Right lobe of liver (tissue), 6 donors: ENCODE measurements at regions not wholly inside any gene's neighbourhood (a gene's known extent, or its start where the extent isn't known, plus 50 kb on each side); places are given as distances from the start of the nearest gene placed in this dataset.

Experiments used
- ATAC-seq, 4 donors: fragments of 200-7000 bp; cut with Tn5 transposase; one replicate each; pipeline ENCODE4 v1.9.1; 2020; ENCODE audit warnings: mild to moderate bottlenecking in 4 of 4, moderate library complexity in 4 of 4
- DNase-seq, 3 donors: peaks; one replicate each; pipeline ENCODE4 v3.0.0-alpha.2; 2020
- H3K27ac ChIP-seq, 3 donors: fragments of 200-600 bp; one replicate each; pipeline ENCODE4 v1.8.0; 2022
- H3K27me3 ChIP-seq, 2 donors: fragments of 200-600 bp; one replicate each; pipeline ENCODE4 v1.8.0; 2022
- H3K36me3 ChIP-seq, 4 donors: fragments of 200-600 bp; sonication (generic) in 1 of 4; one replicate each; pipeline versions ENCODE4 v1.5.1 to v1.8.0; 2017 to 2022; ENCODE audit warnings: control low read depth in 1 of 4
- H3K4me1 ChIP-seq, 4 donors: fragments of 200-600 bp; sonication (generic) in 1 of 4; one replicate each; pipeline versions ENCODE4 v1.5.1 to v1.8.0; 2017 to 2022; ENCODE audit warnings: control low read depth in 1 of 4
- H3K4me3 ChIP-seq, 3 donors: fragments of 200-600 bp; one replicate each; pipeline ENCODE4 v1.8.0; 2022
- H3K9me3 ChIP-seq, 4 donors: fragments of 200-600 bp; sonication (generic) in 1 of 4; one replicate each; pipeline versions ENCODE4 v1.5.1 to v1.8.0; 2017 to 2022; ENCODE audit warnings: control low read depth in 1 of 4
- POLR2A ChIP-seq: fragments of 450-650 bp; IDR thresholded peaks from one replicate; pipeline ENCODE4 v1.6.1; 2017; ENCODE audit warnings: antibody characterized with exemption, mild to moderate bottlenecking
- WGBS: methylation state at CpG from one replicate; pipeline ENCODE4 v1.1.6; 2018; ENCODE audit warnings: low coverage, low lambda C conversion rate; ENCODE audit not compliant: insufficient coverage; ENCODE audit errors: missing lambda C conversion rate; 5-methylcytosine and 5-hydroxymethylcytosine counted together
- intact Hi-C, 2 donors: fragments of 100-400 bp; cut with DNase I; formaldehyde crosslinking; loops; one replicate each; pipeline versions ENCODE4 v1.11.2 to v1.14.1; 2022
- TF ChIP-seq, protein P1 (sequence below), 4 donors: fragments of 200-600 bp in 3 of 4; fragments of 450-650 bp in 1 of 4; IDR thresholded peaks; one replicate each; pipeline versions ENCODE4 v1.5.1 to v1.8.0; 2016 to 2022; ENCODE audit warnings: antibody characterized with exemption in 4 of 4, mild to moderate bottlenecking in 2 of 4
- donor health status: DM: no; HTN: yes; CAD: no.
- donor health status: DM: no; HTN: no; CAD: no.
- donor health status: DM: no; HTN: no; CAD: no.
- donor health status: DM: no; HTN: yes; CAD: no.
- donor health status: DM: no; HTN: yes; CAD: no.

DNA sequence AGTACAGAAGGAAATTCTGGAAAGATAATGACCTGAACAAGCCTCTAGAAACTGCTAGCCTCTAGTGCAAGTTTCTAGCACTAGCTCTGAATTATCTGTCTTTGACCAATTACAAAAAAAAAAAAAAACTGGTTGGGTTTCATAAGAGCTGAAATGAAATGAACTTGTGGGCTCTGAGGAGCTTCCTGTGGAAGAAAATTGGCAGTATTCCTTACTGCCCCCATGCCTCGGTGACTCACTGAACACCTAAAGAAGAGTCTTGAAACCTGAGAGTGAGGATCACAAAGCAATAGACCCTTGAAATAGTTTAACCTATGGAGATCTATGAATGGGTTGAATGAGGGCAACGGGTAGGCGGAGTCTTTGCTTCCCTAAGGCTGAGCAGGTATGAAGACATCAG lies 263.6 kb upstream of the RASA1 start:
- H3K27me3 ChIP-seq: no peaks in the 10 kb centered on the region
- H3K27ac ChIP-seq: no peak overlapping the region
- H3K4me1 ChIP-seq: no peaks in the 10 kb centered on the region
- ATAC-seq: no peak
- H3K9me3 ChIP-seq: peaks cover 0 to 2% (median 0%) of the 10 kb centered on the region in 4 donors
- TF ChIP-seq, protein P1, sequence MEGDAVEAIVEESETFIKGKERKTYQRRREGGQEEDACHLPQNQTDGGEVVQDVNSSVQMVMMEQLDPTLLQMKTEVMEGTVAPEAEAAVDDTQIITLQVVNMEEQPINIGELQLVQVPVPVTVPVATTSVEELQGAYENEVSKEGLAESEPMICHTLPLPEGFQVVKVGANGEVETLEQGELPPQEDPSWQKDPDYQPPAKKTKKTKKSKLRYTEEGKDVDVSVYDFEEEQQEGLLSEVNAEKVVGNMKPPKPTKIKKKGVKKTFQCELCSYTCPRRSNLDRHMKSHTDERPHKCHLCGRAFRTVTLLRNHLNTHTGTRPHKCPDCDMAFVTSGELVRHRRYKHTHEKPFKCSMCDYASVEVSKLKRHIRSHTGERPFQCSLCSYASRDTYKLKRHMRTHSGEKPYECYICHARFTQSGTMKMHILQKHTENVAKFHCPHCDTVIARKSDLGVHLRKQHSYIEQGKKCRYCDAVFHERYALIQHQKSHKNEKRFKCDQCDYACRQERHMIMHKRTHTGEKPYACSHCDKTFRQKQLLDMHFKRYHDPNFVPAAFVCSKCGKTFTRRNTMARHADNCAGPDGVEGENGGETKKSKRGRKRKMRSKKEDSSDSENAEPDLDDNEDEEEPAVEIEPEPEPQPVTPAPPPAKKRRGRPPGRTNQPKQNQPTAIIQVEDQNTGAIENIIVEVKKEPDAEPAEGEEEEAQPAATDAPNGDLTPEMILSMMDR (IDR thresholded peaks at IDR 0.05): no peak
- no peak overlapping the region for H3K4me3 ChIP-seq
- H3K36me3 ChIP-seq: no peaks in the 10 kb centered on the region
- intact Hi-C loops: no loop called here
- WGBS: 69% methylated on average over 3 of the region's 3 CpGs
- no peak for DNase-seq

DNA sequence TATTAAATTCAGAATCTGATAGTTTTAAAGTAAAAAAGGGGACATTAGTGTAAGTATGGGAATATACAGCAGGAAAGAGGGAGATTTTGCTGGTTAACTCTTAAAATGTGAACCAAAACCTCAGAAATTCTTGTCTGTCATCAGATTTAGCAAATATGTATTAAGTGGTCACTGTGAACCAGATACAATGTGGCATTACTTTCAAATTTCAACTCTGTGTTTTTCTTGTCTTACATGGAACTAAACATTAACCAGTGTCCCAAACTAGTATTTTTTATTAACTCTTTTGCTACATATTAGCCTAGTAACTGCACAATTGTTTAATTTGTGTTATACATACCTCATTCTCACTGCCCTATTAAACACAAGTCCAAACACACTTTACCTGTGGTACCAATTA lies 259.9 kb upstream of the RASA1 start:
- ATAC-seq: no peak
- Histone ChIP-seq H3K4me3 (no peak overlapping the region), H3K9me3 (peaks cover 0 to 3% (median 0%) of the 10 kb centered on the region in 4 donors), H3K27me3 (no peaks in the 10 kb centered on the region), H3K36me3 (no peaks in the 10 kb centered on the region), H3K4me1 (no peaks in the 10 kb centered on the region), H3K27ac (no peak overlapping the region)
- intact Hi-C loops: no loop called here
- no peak for DNase-seq
- TF ChIP-seq, protein P1 (IDR thresholded peaks at IDR 0.05): no peak
- no peak for TF ChIP-seq POLR2A

DNA sequence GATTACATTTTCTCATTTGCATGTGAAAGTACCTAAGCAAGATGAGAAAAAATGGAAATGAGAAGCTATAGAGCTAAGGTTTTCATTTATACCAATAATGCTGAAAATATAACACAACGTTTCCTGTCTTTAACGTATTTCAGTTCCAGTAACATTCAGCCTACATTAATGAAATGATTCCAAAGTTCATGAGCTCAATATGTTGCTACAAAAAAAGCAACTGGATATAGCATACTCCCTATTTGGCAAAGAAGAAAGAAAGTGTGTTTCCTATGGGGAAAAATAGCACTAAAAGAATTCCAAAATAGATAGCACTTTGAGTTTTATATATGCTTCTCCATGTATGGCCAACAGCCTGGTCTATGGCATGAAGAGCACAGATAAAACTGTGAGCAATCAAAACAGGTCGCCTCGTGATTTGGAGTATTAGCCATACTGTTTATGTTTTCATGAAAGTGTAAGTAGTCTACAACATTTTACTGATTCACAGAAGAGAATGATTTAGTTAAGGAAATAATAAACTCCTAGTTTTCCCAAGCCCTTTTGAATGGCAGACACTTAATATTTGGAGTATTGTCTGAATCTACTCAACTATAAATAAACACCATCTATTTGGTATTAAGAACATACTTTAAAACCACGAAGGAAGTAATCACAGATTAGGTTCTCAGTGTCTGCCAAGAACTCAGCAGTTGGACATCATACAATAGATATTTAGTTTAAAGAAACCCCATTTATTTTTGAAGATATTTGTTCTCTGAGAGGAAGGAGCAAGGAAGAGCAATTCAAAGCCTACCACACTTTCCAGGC lies 258.7 kb upstream of the RASA1 start:
- intact Hi-C loops: no loop called here
- 43% methylated on average over 5 of the region's 5 CpGs for WGBS
- no peak overlapping the region for H3K4me3 ChIP-seq

DNA sequence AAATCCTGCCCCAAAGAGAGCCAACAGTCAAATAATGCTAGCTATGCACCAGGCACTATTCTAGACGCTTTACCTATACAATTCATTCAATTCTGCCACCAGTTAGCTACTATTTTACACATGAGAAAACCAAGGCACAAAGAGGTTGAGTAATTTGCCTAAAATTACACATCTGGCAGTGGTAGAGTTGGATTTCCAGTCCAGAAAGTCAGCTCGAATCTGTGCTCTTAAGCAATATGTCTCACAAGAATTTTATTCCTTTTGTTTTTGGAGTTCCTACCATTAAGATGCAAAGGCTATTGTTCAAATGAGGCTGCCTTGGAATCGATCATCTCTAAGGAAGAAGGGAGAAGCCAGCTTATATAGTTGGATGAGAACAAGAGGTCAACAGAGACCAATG lies 256.9 kb upstream of the RASA1 start:
- Histone ChIP-seq H3K9me3 (peaks cover 0 to 3% (median 0%) of the 10 kb centered on the region in 4 donors), H3K27ac (no peak overlapping the region), H3K4me1 (no peaks in the 10 kb centered on the region), H3K4me3 (no peak overlapping the region), H3K36me3 (no peaks in the 10 kb centered on the region), H3K27me3 (no peaks in the 10 kb centered on the region)
- no peak for DNase-seq
- no peak for TF ChIP-seq POLR2A
- TF ChIP-seq, protein P1 (IDR thresholded peaks at IDR 0.05): no peak
- WGBS: 27% methylated on average over 3 of the region's 3 CpGs
- no peak for ATAC-seq
- intact Hi-C loops: no loop called here

More for the DNA sequence above, 258.7 kb upstream of the RASA1 start:
- DNase-seq (no peak), ATAC-seq (no peak)
- H3K27me3 ChIP-seq: no peaks in the 10 kb centered on the region
- peaks cover 0 to 3% (median 0%) of the 10 kb centered on the region in 4 donors for H3K9me3 ChIP-seq
- H3K36me3 ChIP-seq: no peaks in the 10 kb centered on the region
- no peaks in the 10 kb centered on the region for H3K4me1 ChIP-seq
- TF ChIP-seq, protein P1 (IDR thresholded peaks at IDR 0.05): no peak
- TF ChIP-seq POLR2A: no peak
- no peak overlapping the region for H3K27ac ChIP-seq
